BLaER1 treated with 17β-estradiol and CSF1 and Interleukin-3, amounts not matched to agents 10 nM and 100 nM (cell line): ENCODE measurements at regions not wholly inside any gene's neighbourhood (a gene's known extent, or its start where the extent isn't known, plus 50 kb on each side); places are given as distances from the start of the nearest gene placed in this dataset.

ENCODE experiments used
- H3K27ac ChIP-seq, 11 experiments: shearing (Covaris generic); formaldehyde crosslinking; 2 replicates each; pipeline ENCODE4 v1.8.1; 2022
- H3K27me3 ChIP-seq, 11 experiments: shearing (Covaris generic); formaldehyde crosslinking; 2 replicates each; pipeline ENCODE4 v1.8.1; 2022
- H3K36me3 ChIP-seq, 11 experiments: shearing (Covaris generic); formaldehyde crosslinking; 2 replicates each; pipeline ENCODE4 v1.8.1; 2022
- H3K4me1 ChIP-seq, 10 experiments: shearing (Covaris generic); formaldehyde crosslinking; 2 replicates each; pipeline ENCODE4 v1.8.1; 2022
- H3K4me2 ChIP-seq, 11 experiments: shearing (Covaris generic); formaldehyde crosslinking; 2 replicates each; pipeline ENCODE4 v1.8.1; 2022
- H3K4me3 ChIP-seq, 10 experiments: shearing (Covaris generic); formaldehyde crosslinking; 2 replicates each; pipeline ENCODE4 v1.8.1; 2022
- H3K9ac ChIP-seq, 11 experiments: shearing (Covaris generic); formaldehyde crosslinking; 2 replicates each; pipeline ENCODE4 v1.8.1; 2022
- H3K9me3 ChIP-seq, 11 experiments: shearing (Covaris generic); formaldehyde crosslinking; replicated peaks in 1 of 11; 2 replicates each; pipeline ENCODE4 v1.8.1; 2022
- H4K20me1 ChIP-seq, 11 experiments: shearing (Covaris generic); formaldehyde crosslinking; 2 replicates each; pipeline ENCODE4 v1.8.1; 2022
- Cebpa-rat ChIP-seq, 11 experiments: shearing (Covaris generic); IDR thresholded peaks; 2 replicates each; pipeline ENCODE4 v1.8.1; 2022

- no peak overlapping the region for H3K9ac ChIP-seq
- H3K4me1 ChIP-seq, result no peaks in the 10 kb centered on the region
- no peaks in the 10 kb centered on the region for H3K9me3 ChIP-seq
- no peak overlapping the region for H3K4me3 ChIP-seq
- TF ChIP-seq Cebpa-rat (IDR thresholded peaks at IDR 0.05), result no peak
- no peak overlapping the region for H3K4me2 ChIP-seq
- H3K27me3 ChIP-seq, result no peaks in the 10 kb centered on the region
- H3K27ac ChIP-seq, result no peak overlapping the region
- no peaks in the 10 kb centered on the region for H3K36me3 ChIP-seq
- H4K20me1 ChIP-seq, result no peaks in the 10 kb centered on the region
Observed at GRCh38 chr4:111808174-111808573, 337.1 kb upstream of the FAM241A start.

- Histone ChIP-seq H3K9me3 (peaks cover 2 to 6% (median 5%) of the 10 kb centered on the region in 11 experiments; a peak in 19 of 22 replicates), H3K4me3 (no peak overlapping the region), H3K27me3 (0 out of 22 replicates have a peak, but pooled peaks cover 0 to 3% (median 0%) of the 10 kb centered on the region in 11 experiments), H3K4me2 (no peak overlapping the region), H3K36me3 (no peaks in the 10 kb centered on the region), H3K4me1 (no peaks in the 10 kb centered on the region), H3K9ac (no peak overlapping the region), H4K20me1 (no peaks in the 10 kb centered on the region), H3K27ac (no peak overlapping the region)
- no peak for TF ChIP-seq Cebpa-rat (IDR thresholded peaks at IDR 0.05)
Observed at GRCh38 chr4:111811661-111812060, 333.6 kb upstream of the FAM241A start.

DNA sequence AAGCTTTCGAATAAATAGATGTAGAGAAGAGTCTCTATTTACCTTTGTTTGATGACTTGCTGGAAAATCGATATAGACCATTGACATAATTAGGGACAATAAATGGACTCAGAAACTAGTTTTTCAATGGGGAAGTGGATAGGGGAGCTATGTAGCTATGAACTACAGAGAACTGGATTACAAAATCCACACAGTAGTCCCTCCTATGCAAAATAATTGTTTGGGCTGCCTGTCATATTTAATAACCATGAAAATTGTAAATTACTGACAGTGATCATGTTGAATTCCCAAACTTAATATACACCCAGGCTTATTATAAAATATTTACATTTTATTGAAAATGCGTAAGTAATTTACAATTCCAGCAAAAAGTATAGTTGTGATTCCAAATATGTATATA lies 333.1 kb upstream of the FAM241A start:
- H3K4me3 ChIP-seq, result no peak overlapping the region
- H3K36me3 ChIP-seq, result 0 out of 22 replicates have a peak, but pooled peaks cover 0 to under 1% (median 0%) of the 10 kb centered on the region in 11 experiments
- H4K20me1 ChIP-seq, result no peaks in the 10 kb centered on the region
- 0 out of 22 replicates have a peak, but pooled peaks cover 0 to 3% (median 0%) of the 10 kb centered on the region in 11 experiments for H3K27me3 ChIP-seq
- TF ChIP-seq Cebpa-rat (IDR thresholded peaks at IDR 0.05), result no peak
- H3K9ac ChIP-seq, result no peak overlapping the region
- H3K4me2 ChIP-seq, result no peak overlapping the region
- peaks cover 6 to 10% (median 9%) of the 10 kb centered on the region in 11 experiments for H3K9me3 ChIP-seq
- no peak overlapping the region for H3K27ac ChIP-seq
- no peaks in the 10 kb centered on the region for H3K4me1 ChIP-seq

- TF ChIP-seq Cebpa-rat (IDR thresholded peaks at IDR 0.05), result no peak
- 0 out of 22 replicates have a peak, but pooled peaks cover 0 to 5% (median 0%) of the 10 kb centered on the region in 11 experiments for H3K36me3 ChIP-seq
Observed at GRCh38 chr4:111812760-111813159, 332.5 kb upstream of the FAM241A start.

GRCh38 chr4:111813555-111814140 lies 331.6 kb upstream of the FAM241A start:
- Histone ChIP-seq H3K9ac (no peak overlapping the region), H3K36me3 (0 out of 22 replicates have a peak, but pooled peaks cover 0 to 5% (median 0%) of the 10 kb centered on the region in 11 experiments)

More at GRCh38 chr4:111812760-111813159, 332.5 kb upstream of the FAM241A start:
- Histone ChIP-seq H4K20me1 (no peaks in the 10 kb centered on the region), H3K4me3 (no peak overlapping the region), H3K4me2 (no peak overlapping the region), H3K9me3 (peaks cover 13 to 16% (median 16%) of the 10 kb centered on the region in 11 experiments), H3K9ac (no peak overlapping the region), H3K27ac (no peak overlapping the region), H3K4me1 (no peaks in the 10 kb centered on the region), H3K27me3 (0 out of 22 replicates have a peak, but pooled peaks cover 0 to 3% (median 0%) of the 10 kb centered on the region in 11 experiments)

DNA sequence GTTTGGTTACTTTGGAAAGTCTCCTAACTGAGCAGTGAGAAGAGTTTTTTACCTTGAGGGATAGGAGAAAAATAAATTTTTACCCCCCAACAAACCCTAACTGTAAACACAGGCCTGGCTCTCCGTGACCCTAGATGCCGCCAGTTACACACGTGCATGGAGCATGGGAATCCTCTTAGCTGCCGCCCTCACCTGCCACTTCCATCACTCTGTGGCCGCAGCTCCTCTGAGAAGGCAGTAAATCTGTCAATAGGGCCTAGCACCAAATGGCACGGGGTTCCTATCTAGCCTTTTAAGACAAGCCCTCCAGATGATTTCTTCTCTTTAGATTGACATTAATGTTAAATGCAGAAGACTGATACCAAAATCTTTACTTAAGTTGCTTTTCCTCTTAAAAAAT lies 330.3 kb upstream of the FAM241A start:
- Histone ChIP-seq H3K9ac (no peak overlapping the region), H3K9me3 (peaks cover 13 to 28% (median 21%) of the 10 kb centered on the region in 11 experiments), H3K4me2 (no peak overlapping the region), H3K36me3 (0 out of 22 replicates have a peak, but pooled peaks cover 0 to 5% (median 0%) of the 10 kb centered on the region in 11 experiments), H3K4me1 (no peaks in the 10 kb centered on the region), H3K27ac (no peak overlapping the region), H3K4me3 (no peak overlapping the region), H4K20me1 (no peaks in the 10 kb centered on the region), H3K27me3 (0 out of 22 replicates have a peak, but pooled peaks cover 0 to 3% (median 0%) of the 10 kb centered on the region in 11 experiments)
- TF ChIP-seq Cebpa-rat (IDR thresholded peaks at IDR 0.05), result no peak

More at GRCh38 chr4:111813555-111814140, 331.6 kb upstream of the FAM241A start:
- Histone ChIP-seq H3K9me3 (peaks cover 13 to 24% (median 21%) of the 10 kb centered on the region in 11 experiments), H3K27me3 (0 out of 22 replicates have a peak, but pooled peaks cover 0 to 3% (median 0%) of the 10 kb centered on the region in 11 experiments), H3K4me2 (no peak overlapping the region), H3K4me3 (no peak overlapping the region), H3K27ac (no peak overlapping the region), H3K4me1 (no peaks in the 10 kb centered on the region), H4K20me1 (no peaks in the 10 kb centered on the region)
- TF ChIP-seq Cebpa-rat (IDR thresholded peaks at IDR 0.05), result no peak

- Histone ChIP-seq H4K20me1 (no peaks in the 10 kb centered on the region), H3K27ac (no peak overlapping the region), H3K4me2 (no peak overlapping the region), H3K36me3 (0 out of 22 replicates have a peak, but pooled peaks cover 0 to 5% (median 0%) of the 10 kb centered on the region in 11 experiments), H3K9me3 (peaks cover 12 to 26% (median 20%) of the 10 kb centered on the region in 11 experiments), H3K4me1 (no peaks in the 10 kb centered on the region), H3K9ac (no peak overlapping the region), H3K27me3 (no peaks in the 10 kb centered on the region), H3K4me3 (no peak overlapping the region)
- TF ChIP-seq Cebpa-rat (IDR thresholded peaks at IDR 0.05), result no peak
Observed at GRCh38 chr4:111821342-111821741, 323.9 kb upstream of the FAM241A start.

DNA sequence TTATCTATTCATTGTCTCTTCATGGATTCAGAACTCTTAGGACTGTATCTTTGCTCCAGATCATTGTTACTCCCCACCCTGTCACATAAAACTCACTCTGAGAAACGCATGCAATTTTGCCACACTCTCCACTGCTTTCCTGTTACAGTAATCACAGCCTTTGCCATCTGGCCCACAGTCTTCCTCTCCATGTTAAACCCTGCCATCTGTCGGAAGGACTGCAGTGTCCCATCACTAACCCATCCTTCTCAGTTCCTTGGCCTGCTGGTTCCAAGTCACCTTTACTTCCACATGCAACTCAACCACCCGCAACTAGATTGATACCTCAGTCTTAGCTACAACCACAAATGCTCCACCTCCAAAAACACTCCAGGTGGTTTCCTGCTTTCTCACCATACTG lies 308.7 kb upstream of the FAM241A start:
- TF ChIP-seq Cebpa-rat (IDR thresholded peaks at IDR 0.05), result no peak
- H3K27ac ChIP-seq, result no peak overlapping the region
- no peaks in the 10 kb centered on the region for H4K20me1 ChIP-seq
- peaks cover 0 to 6% (median 0%) of the 10 kb centered on the region in 11 experiments; a peak in 4 of 22 replicates for H3K9me3 ChIP-seq
- H3K4me3 ChIP-seq, result no peak overlapping the region
- peaks cover 0 to 4% (median 0%) of the 10 kb centered on the region in 10 experiments; a peak in 2 of 20 replicates for H3K4me1 ChIP-seq
- no peaks in the 10 kb centered on the region for H3K36me3 ChIP-seq
- no peak overlapping the region for H3K4me2 ChIP-seq
- H3K27me3 ChIP-seq, result no peaks in the 10 kb centered on the region
- no peak overlapping the region for H3K9ac ChIP-seq

DNA sequence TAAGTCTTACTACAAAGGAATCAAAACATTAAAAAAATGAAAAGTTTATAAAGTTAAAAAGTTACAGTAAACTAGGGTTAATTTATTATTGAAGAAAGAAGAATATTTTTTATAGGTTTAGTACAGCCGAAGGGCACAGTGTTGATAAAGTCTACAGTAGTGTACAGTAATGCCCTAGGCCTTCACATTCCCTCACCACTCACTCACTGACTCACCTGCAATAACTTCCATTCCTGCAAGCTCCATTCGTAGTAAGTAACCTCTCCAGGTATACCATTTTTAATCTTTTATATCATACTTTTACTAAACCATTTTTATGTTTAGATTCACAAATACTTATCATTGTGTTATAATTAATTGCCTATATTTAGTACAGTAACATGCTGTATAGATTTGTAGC lies 307.5 kb upstream of the FAM241A start:
- no peak for TF ChIP-seq Cebpa-rat (IDR thresholded peaks at IDR 0.05)
- no peak overlapping the region for H3K4me2 ChIP-seq
- no peak overlapping the region for H3K27ac ChIP-seq
- no peaks in the 10 kb centered on the region for H4K20me1 ChIP-seq
- no peak overlapping the region for H3K4me3 ChIP-seq
- no peaks in the 10 kb centered on the region for H3K36me3 ChIP-seq
- H3K9me3 ChIP-seq, result peaks cover 0 to 6% (median 0%) of the 10 kb centered on the region in 11 experiments; a peak in 4 of 22 replicates
- no peaks in the 10 kb centered on the region for H3K27me3 ChIP-seq
- no peak overlapping the region for H3K9ac ChIP-seq
- H3K4me1 ChIP-seq, result peaks cover 0 to 4% (median 0%) of the 10 kb centered on the region in 10 experiments; a peak in 2 of 20 replicates
